H1 (cell line): ENCODE measurements at regions not wholly inside any gene's neighbourhood (a gene's known extent, or its start where the extent isn't known, plus 50 kb on each side); places are given as distances from the start of the nearest gene placed in this dataset.

Source experiments
- ATF3 ChIP-seq: IDR thresholded peaks from 2 replicates; pipeline ENCODE4 v1.6.1; 2011; ENCODE audit warnings: low read depth, mild to moderate bottlenecking, low read length; ENCODE audit not compliant: insufficient read depth
- BACH1 ChIP-seq: IDR thresholded peaks from 2 replicates; pipeline ENCODE4 v1.6.1; 2012; ENCODE audit warnings: low read length, improper control_type of control experiment
- CBX8 ChIP-seq: fragments of 300-800, 300-1000 bp; sonication (generic); IDR thresholded peaks from 2 replicates; pipeline ENCODE4 v1.7.1; 2016; ENCODE audit warnings: low read depth, low read length, borderline replicate concordance
- CTCF ChIP-seq, 3 experiments: IDR thresholded peaks; 1 replicate in 2 of 3; 2 replicates in 1 of 3; pipeline versions ENCODE4 v1.5.1 to v1.6.1; 2011; ENCODE audit warnings: low read length in 3 of 3, mild to moderate bottlenecking in 3 of 3, inconsistent platforms in 2 of 3, low read depth in 1 of 3, moderate library complexity in 1 of 3; ENCODE audit not compliant: insufficient read depth in 1 of 3; ENCODE audit errors: control extremely low read depth in 1 of 3
- EP300 ChIP-seq, 2 experiments: IDR thresholded peaks; 1 replicate in 1 of 2; 2 replicates in 1 of 2; pipeline ENCODE4 v1.6.1; 2011 to 2012; ENCODE audit warnings: low read depth in 2 of 2, low read length in 2 of 2, mild to moderate bottlenecking in 2 of 2, borderline replicate concordance in 1 of 2, inconsistent platforms in 1 of 2, moderate library complexity in 1 of 2
- EZH2 ChIP-seq: fragments of 200-600 bp; sonication (generic); IDR thresholded peaks from 2 replicates; pipeline ENCODE4 v1.7.1; 2012; ENCODE audit warnings: low read depth, mild to moderate bottlenecking, moderate library complexity, low read length, inconsistent platforms; ENCODE audit not compliant: severe bottlenecking
- JUND ChIP-seq: IDR thresholded peaks from 2 replicates; pipeline ENCODE4 v1.6.1; 2011; ENCODE audit warnings: mild to moderate bottlenecking, improper control_type of control experiment, low read length
- POLR2A ChIP-seq, 2 experiments: IDR thresholded peaks; 1 replicate in 1 of 2; 2 replicates in 1 of 2; pipeline ENCODE4 v1.6.1; 2011; ENCODE audit warnings: low read depth in 2 of 2, low read length in 2 of 2, mild to moderate bottlenecking in 2 of 2; ENCODE audit errors: control extremely low read depth in 1 of 2
- POLR2AphosphoS5 ChIP-seq: IDR thresholded peaks from 2 replicates; pipeline ENCODE4 v1.6.1; 2011; ENCODE audit warnings: low read depth, low read length
- RFX5 ChIP-seq: IDR thresholded peaks from 2 replicates; pipeline ENCODE4 v1.6.1; 2011; ENCODE audit warnings: low read depth, low read length, improper control_type of control experiment, borderline replicate concordance
- SAP30 ChIP-seq: fragments of 300-600 bp; sonication (generic); IDR thresholded peaks from 2 replicates; pipeline ENCODE4 v1.7.1; 2012; ENCODE audit warnings: low read length, moderate library complexity, mild to moderate bottlenecking, inconsistent platforms; ENCODE audit not compliant: insufficient read depth, insufficient replicate concordance
- SUZ12 ChIP-seq: fragments of 200-600 bp; sonication (generic); IDR thresholded peaks from 2 replicates; pipeline ENCODE4 v1.6.1; 2012; ENCODE audit warnings: mild to moderate bottlenecking, inconsistent platforms, low read length, moderate library complexity, mixed read lengths
- USF2 ChIP-seq: IDR thresholded peaks from 2 replicates; pipeline ENCODE4 v1.6.1; 2011; ENCODE audit warnings: low read length, improper control_type of control experiment

- TF ChIP-seq BACH1 (no peak), POLR2A (IDR thresholded peaks at IDR 0.05; ENCODE audit: control extremely low read depth in 1 of 2, low read depth in 2 of 2, low read length in 2 of 2) (no peak), JUND (no peak), CTCF (IDR thresholded peaks at IDR 0.05; ENCODE audit: control extremely low read depth in 1 of 3, insufficient read depth in 1 of 3, low read depth in 1 of 3, low read length in 3 of 3) (no peak), ATF3 (no peak), SUZ12 (no peak), EZH2 (no peak), RFX5 (no peak), SAP30 (no peak), EP300 (IDR thresholded peaks at IDR 0.05; ENCODE audit: borderline replicate concordance in 1 of 2, low read depth in 2 of 2, low read length in 2 of 2) (no peak), POLR2AphosphoS5 (no peak), USF2 (no peak), CBX8 (no peak)
These were observed 242.8 kb upstream of the PDZRN3 start for GRCh38 chr3:73867524-73867923.
